ENCODE measurements at regions not wholly inside any gene's neighbourhood (a gene's known extent, or its start where the extent isn't known, plus 50 kb on each side); places are given as distances from the start of the nearest gene placed in this dataset.

DNA sequence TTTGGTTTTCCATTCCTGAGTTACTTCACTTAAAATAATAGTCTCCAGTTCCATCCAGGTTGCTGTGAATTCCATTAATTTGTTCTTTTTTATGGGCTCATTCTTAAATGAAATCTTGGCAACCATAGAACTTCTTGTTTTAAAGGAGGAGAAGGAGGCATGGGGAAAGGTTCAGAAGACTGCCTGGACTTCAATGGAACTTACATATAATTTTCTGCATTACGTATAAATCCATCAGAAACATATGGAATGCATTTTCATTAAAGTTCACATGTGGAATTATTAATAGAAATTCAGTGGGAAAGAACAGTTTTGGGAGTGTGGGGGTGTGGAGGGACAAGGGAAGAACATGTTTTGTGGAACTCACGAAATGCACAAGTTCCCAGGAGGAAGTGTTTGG, 176.6 kb upstream of the PRKCQ start:
- no peak overlapping the region for H3K27ac ChIP-seq (ENCODE audit: low read depth, low read length)
- no peaks in the 10 kb centered on the region for H4K20me1 ChIP-seq (ENCODE audit: insufficient read depth)
- ChIA-PET RAD21 (ENCODE audit: low non-redundant PET in 1 of 2, low total read pairs in 2 of 2, uncharacterized antibody in 2 of 2, unreplicated experiment in 2 of 2) (no interaction called here), CTCF (no interaction called here), POLR2A (no interaction called here)
- ATAC-seq (no peak), DNase-seq (ENCODE audit: low read depth, low spot score) (no peak)
- H3K9me3 ChIP-seq (ENCODE audit: control insufficient read depth in 1 of 2, insufficient read depth in 1 of 2, low read depth in 1 of 2, low read length in 2 of 2) = no peaks in the 10 kb centered on the region
- H2AFZ ChIP-seq (ENCODE audit: low read depth, low read length, poor library complexity, severe bottlenecking) = no peak overlapping the region
- H3K4me2 ChIP-seq (ENCODE audit: low read length) = no peak overlapping the region
- H3K9ac ChIP-seq (ENCODE audit: low read length) = no peak overlapping the region
- H3K36me3 ChIP-seq (ENCODE audit: control insufficient read depth in 1 of 2, insufficient read depth in 2 of 2, low read length in 2 of 2) = no peaks in the 10 kb centered on the region
- H3K4me3 ChIP-seq (replicated peaks in 1 of 2; ENCODE audit: low read depth in 1 of 2, low read length in 2 of 2) = no peak overlapping the region
- no peaks in the 10 kb centered on the region for H3K79me2 ChIP-seq (ENCODE audit: insufficient read depth, low read length)
- intact Hi-C loops (cut with micrococcal nuclease) = no loop called here
- TF ChIP-seq ZBTB33 (IDR thresholded peaks at IDR 0.05; ENCODE audit: extremely low read depth, insufficient replicate concordance, low read length) (no peak), EGR1 (IDR thresholded peaks at IDR 0.05; ENCODE audit: low read depth) (no peak), POLR2AphosphoS5 (IDR thresholded peaks at IDR 0.05; ENCODE audit: low read depth, low read length) (no peak), POLR2A (IDR thresholded peaks at IDR 0.05; ENCODE audit: borderline replicate concordance, extremely low read depth, insufficient read depth, insufficient read length) (no peak), ZFX (IDR thresholded peaks at IDR 0.05) (no peak), EZH2phosphoT487 (IDR thresholded peaks at IDR 0.05; ENCODE audit: borderline replicate concordance) (no peak), SP1 (IDR thresholded peaks at IDR 0.05; ENCODE audit: low read depth) (no peak), YY1 (IDR thresholded peaks at IDR 0.05; ENCODE audit: extremely low read depth, insufficient replicate concordance, low read depth, low read length) (no peak), FOSL1 (IDR thresholded peaks at IDR 0.05; ENCODE audit: low read depth) (no peak), ELF1 (IDR thresholded peaks at IDR 0.05; ENCODE audit: borderline replicate concordance, low read depth) (no peak), SIN3A (IDR thresholded peaks at IDR 0.05; ENCODE audit: low read depth) (no peak), CEBPB (IDR thresholded peaks at IDR 0.05; ENCODE audit: low read depth) (no peak), CBX3 (IDR thresholded peaks at IDR 0.05; ENCODE audit: low read depth) (no peak)
- no TSS peak for BruUV-seq (replicated peaks)
- H3K9me2 ChIP-seq (ENCODE audit: insufficient read depth) = no peaks in the 10 kb centered on the region
- H3K27me3 ChIP-seq (ENCODE audit: insufficient read depth, low read length) = no peaks in the 10 kb centered on the region; the same call in 1 of the 2 replicates
- peaks cover 0 to 12% of the 10 kb centered on the region in 2 experiments; a peak in 1 of 4 replicates for H3K4me1 ChIP-seq (ENCODE audit: control insufficient read depth in 1 of 2, insufficient read depth in 2 of 2, low read length in 2 of 2)

All from HCT116 (cell line).